IMR-90 (cell line): ENCODE measurements at regions not wholly inside any gene's neighbourhood (a gene's known extent, or its start where the extent isn't known, plus 50 kb on each side); places are given as distances from the start of the nearest gene placed in this dataset.
A peak's percentile ranks its signal among the peaks of the same experiment; 100 is the strongest.

ENCODE experiments used
- ATAC-seq: fragments of 200-7000 bp; cut with Tn5 transposase; 2 replicates; pipeline ENCODE4 v1.9.1; 2020; ENCODE audit warnings: low read depth, mild to moderate bottlenecking, moderate library complexity
- BruUV-seq: library from RNA; stranded (reverse); fragments of 400-500 nt; replicated peaks from 2 replicates; lab custom pipeline; 2021; lab: Mats Ljungman, UMichigan
- CTCF ChIA-PET: fragments of 300-600 bp; formaldehyde crosslinking; extraction: SDS; loops from one replicate; lab custom pipeline; 2021; ENCODE audit warnings: antibody characterized with exemption; lab: Yijun Ruan, JAX
- POLR2A ChIA-PET: fragments of 300-600 bp; sonication (Branson Sonifier 250); formaldehyde crosslinking; loops from one replicate; lab custom pipeline; 2022; ENCODE audit warnings: antibody characterized with exemption; ENCODE audit not compliant: unreplicated experiment; lab: Charles Lee
- DNase-seq: peaks from one replicate; pipeline ENCODE4 v3.0.0; 2013
- H2AFZ ChIP-seq: replicated peaks from 2 replicates; pipeline ENCODE3; 2013; ENCODE audit warnings: low read length, mild to moderate bottlenecking; ENCODE audit not compliant: poor library complexity
- H2AK5ac ChIP-seq: 2 replicates; pipeline ENCODE4 v1.6.1; 2013; ENCODE audit warnings: low read depth, low read length, inconsistent platforms
- H2AK9ac ChIP-seq: replicated peaks from 2 replicates; pipeline ENCODE3; 2013; ENCODE audit warnings: mild to moderate bottlenecking, low read depth, low read length, moderate library complexity; ENCODE audit not compliant: poor library complexity
- H2BK120ac ChIP-seq: 2 replicates; pipeline ENCODE4 v1.6.1; 2013; ENCODE audit warnings: low read depth, low read length, inconsistent platforms
- H2BK15ac ChIP-seq: 3 replicates; pipeline ENCODE4 v1.6.1; 2013; ENCODE audit warnings: low read depth, low read length, inconsistent platforms
- H2BK20ac ChIP-seq: 2 replicates; pipeline ENCODE4 v1.6.1; 2013; ENCODE audit warnings: low read depth, mild to moderate bottlenecking, inconsistent platforms, low read length, moderate library complexity
- H2BK5ac ChIP-seq: 2 replicates; pipeline ENCODE4 v1.6.1; 2013; ENCODE audit warnings: mild to moderate bottlenecking, low read depth, low read length, inconsistent platforms; ENCODE audit not compliant: poor library complexity, severe bottlenecking
- H3K14ac ChIP-seq: replicated peaks from 2 replicates; pipeline ENCODE4 v1.6.1; 2013; ENCODE audit warnings: low read depth, low read length, inconsistent platforms
- H3K18ac ChIP-seq: 2 replicates; pipeline ENCODE4 v1.6.1; 2013; ENCODE audit warnings: low read depth, low read length, control low read depth
- H3K23ac ChIP-seq: 2 replicates; pipeline ENCODE4 v1.6.1; 2013; ENCODE audit warnings: low read depth, low read length, inconsistent platforms
- H3K27ac ChIP-seq: 2 replicates; pipeline ENCODE4 v1.5.1; 2013; ENCODE audit warnings: mild to moderate bottlenecking, control low read depth, low read length; ENCODE audit not compliant: insufficient read depth
- H3K27me3 ChIP-seq: 2 replicates; pipeline ENCODE4 v1.6.1; 2013; ENCODE audit warnings: low read length; ENCODE audit not compliant: control insufficient read depth, insufficient read depth
- H3K36me3 ChIP-seq: 2 replicates; pipeline ENCODE4 v1.6.1; 2013; ENCODE audit warnings: low read length, mixed read lengths; ENCODE audit not compliant: control insufficient read depth, insufficient read depth
- H3K4ac ChIP-seq: 2 replicates; pipeline ENCODE4 v1.6.1; 2013; ENCODE audit warnings: low read depth, low read length, inconsistent platforms
- H3K4me1 ChIP-seq: 2 replicates; pipeline ENCODE4 v1.6.1; 2013; ENCODE audit warnings: low read length, mixed read lengths; ENCODE audit not compliant: control insufficient read depth, insufficient read depth
- H3K4me2 ChIP-seq: 2 replicates; pipeline ENCODE4 v1.6.1; 2013; ENCODE audit warnings: low read depth, mild to moderate bottlenecking, control low read depth, low read length, moderate library complexity
- H3K4me3 ChIP-seq: 2 replicates; pipeline ENCODE4 v1.5.1; 2013; ENCODE audit warnings: low read depth, mild to moderate bottlenecking, control low read depth, low read length, moderate library complexity; ENCODE audit not compliant: insufficient read depth
- H3K56ac ChIP-seq: 2 replicates; pipeline ENCODE4 v1.6.1; 2013; ENCODE audit warnings: low read length, inconsistent platforms; ENCODE audit not compliant: insufficient read depth; ENCODE audit errors: extremely low read depth
- H3K79me1 ChIP-seq, 2 experiments: 2 replicates each; pipeline ENCODE4 v1.6.1; 2013; ENCODE audit warnings: low read length in 2 of 2, inconsistent platforms in 1 of 2, low read depth in 1 of 2
- H3K9ac ChIP-seq: 2 replicates; pipeline ENCODE4 v1.6.1; 2013; ENCODE audit warnings: low read depth, low read length, control low read depth
- H3K9me1 ChIP-seq: 2 replicates; pipeline ENCODE4 v1.6.1; 2013; ENCODE audit warnings: low read length, inconsistent platforms; ENCODE audit not compliant: insufficient read depth
- H3K9me3 ChIP-seq: 2 replicates; pipeline ENCODE4 v1.6.1; 2013; ENCODE audit warnings: low read length; ENCODE audit not compliant: control insufficient read depth, insufficient read depth
- H4K20me1 ChIP-seq: 2 replicates; pipeline ENCODE4 v1.6.1; 2013; ENCODE audit warnings: low read length, inconsistent platforms; ENCODE audit not compliant: insufficient read depth
- H4K5ac ChIP-seq: 2 replicates; pipeline ENCODE4 v1.6.1; 2013; ENCODE audit warnings: mild to moderate bottlenecking, low read depth, low read length, control low read depth
- H4K8ac ChIP-seq, 2 experiments: 2 replicates each; pipeline ENCODE4 v1.6.1; 2013; ENCODE audit warnings: low read depth in 2 of 2, low read length in 2 of 2, control low read depth in 1 of 2, inconsistent platforms in 1 of 2
- H4K91ac ChIP-seq: 2 replicates; pipeline ENCODE4 v1.6.1; 2013; ENCODE audit warnings: low read depth, low read length, inconsistent platforms; ENCODE audit not compliant: insufficient read depth
- CEBPB ChIP-seq: IDR thresholded peaks from 2 replicates; pipeline ENCODE4 v1.6.1; 2012; ENCODE audit warnings: low read depth, low read length, improper control_type of control experiment
- CHD1 ChIP-seq: IDR thresholded peaks from 2 replicates; pipeline ENCODE4 v1.6.1; 2012; ENCODE audit warnings: low read depth, low read length, improper control_type of control experiment
- FOS ChIP-seq: fragments of 150-350 bp; IDR thresholded peaks from 2 replicates; pipeline ENCODE4 v1.6.1; 2016; ENCODE audit warnings: low read depth, low read length
- NFE2L2 ChIP-seq: fragments of 150-350 bp; IDR thresholded peaks from 2 replicates; pipeline ENCODE4 v1.6.1; 2016; ENCODE audit warnings: low read depth, mild to moderate bottlenecking, low read length
- RFX5 ChIP-seq: IDR thresholded peaks from 2 replicates; pipeline ENCODE4 v1.8.0; 2012; ENCODE audit warnings: low read depth, mild to moderate bottlenecking, low read length, moderate library complexity
- WGBS, 2 experiments: methylation state at CpG; one replicate each; pipeline versions ENCODE4 v1.1.5 to v1.1.7; 2013; ENCODE audit warnings: missing lambda C conversion rate in 2 of 2; ENCODE audit not compliant: insufficient read length in 1 of 2; ENCODE audit errors: extremely low coverage in 2 of 2; 5-methylcytosine and 5-hydroxymethylcytosine counted together
- dilution Hi-C: fragments of 300-500 bp; cut with HindIII; formaldehyde crosslinking; loops from one replicate; pipeline ENCODE4 v1.14.3; 2018; ENCODE audit warnings: low sequenced_read_pairs; ENCODE audit not compliant: unreplicated experiment
- in situ Hi-C: fragments of 300-500 bp; cut with MboI; formaldehyde crosslinking; loops from 3 replicates; pipeline ENCODE4 v1.14.3; 2019; ENCODE audit warnings: low sequenced_read_pairs, inconsistent platforms, mixed read lengths
- intact Hi-C: fragments of 100-400 bp; cut with micrococcal nuclease; formaldehyde crosslinking; loops from 2 replicates; pipeline ENCODE4 v1.10.0; 2022
- TF ChIP-seq, protein P1 (sequence below): conservative IDR thresholded peaks from 2 replicates; pipeline ENCODE4 v1.5.1; 2012; ENCODE audit warnings: mild to moderate bottlenecking, low read depth, low read length, improper control_type of control experiment

DNA sequence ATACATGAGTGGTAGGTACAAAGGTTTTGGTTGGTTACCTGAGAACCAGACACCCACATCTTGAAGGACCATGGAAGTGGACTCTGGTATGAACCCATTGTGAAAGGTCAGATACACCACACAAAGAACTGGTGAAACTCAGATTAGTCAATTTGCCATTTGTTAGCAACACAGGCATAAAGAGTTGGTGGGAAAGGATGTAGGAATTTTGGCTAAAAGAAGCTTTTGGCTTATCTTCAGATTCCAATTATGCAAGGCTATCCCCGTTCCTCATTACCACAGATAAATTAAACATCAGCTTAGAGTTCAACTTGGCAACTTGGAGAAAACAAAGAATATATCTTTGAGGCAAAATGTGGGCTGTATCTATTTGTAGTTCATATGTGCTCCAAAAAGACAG, 87.0 kb upstream of the IRF2BP2 start:
- Histone ChIP-seq H3K18ac (no peak overlapping the region), H3K56ac (no peak overlapping the region), H3K4me1 (peaks cover 11% of the 10 kb centered on the region), H2BK5ac (no peak overlapping the region), H4K8ac (no peak overlapping the region), H3K36me3 (no peaks in the 10 kb centered on the region), H2BK15ac (peak overlapping the region; percentile 82; the same call in 1 of the 3 replicates), H3K27me3 (no peaks in the 10 kb centered on the region), H3K4ac (no peak overlapping the region), H3K27ac (no peak overlapping the region), H3K79me1 (no peaks in the 10 kb centered on the region), H3K14ac (no peak overlapping the region), H2AK9ac (no peak overlapping the region), H2AK5ac (peak overlapping the region; percentile 49; the same call in 1 of the 2 replicates), H4K20me1 (no peaks in the 10 kb centered on the region), H4K5ac (no peak overlapping the region), H3K23ac (no peak overlapping the region), H3K4me2 (no peak overlapping the region), H4K91ac (no peak overlapping the region), H2AFZ (no peak overlapping the region), H2BK20ac (no peak overlapping the region), H3K9ac (no peak overlapping the region), H3K9me3 (no peaks in the 10 kb centered on the region), H3K4me3 (no peak overlapping the region), H3K9me1 (peaks cover 9% of the 10 kb centered on the region; the same call in 1 of the 2 replicates), H2BK120ac (no peak overlapping the region)
- in situ Hi-C loops (no loop called here), intact Hi-C loops (no loop called here), dilution Hi-C loops (no loop called here)
- no CpG with 5 or more reads among the region's 1 CpG for WGBS, 2 experiments
- TF ChIP-seq RFX5 (no peak), NFE2L2 (no peak), CHD1 (no peak), FOS (no peak), CEBPB (no peak)
- TF ChIP-seq, protein P1, sequence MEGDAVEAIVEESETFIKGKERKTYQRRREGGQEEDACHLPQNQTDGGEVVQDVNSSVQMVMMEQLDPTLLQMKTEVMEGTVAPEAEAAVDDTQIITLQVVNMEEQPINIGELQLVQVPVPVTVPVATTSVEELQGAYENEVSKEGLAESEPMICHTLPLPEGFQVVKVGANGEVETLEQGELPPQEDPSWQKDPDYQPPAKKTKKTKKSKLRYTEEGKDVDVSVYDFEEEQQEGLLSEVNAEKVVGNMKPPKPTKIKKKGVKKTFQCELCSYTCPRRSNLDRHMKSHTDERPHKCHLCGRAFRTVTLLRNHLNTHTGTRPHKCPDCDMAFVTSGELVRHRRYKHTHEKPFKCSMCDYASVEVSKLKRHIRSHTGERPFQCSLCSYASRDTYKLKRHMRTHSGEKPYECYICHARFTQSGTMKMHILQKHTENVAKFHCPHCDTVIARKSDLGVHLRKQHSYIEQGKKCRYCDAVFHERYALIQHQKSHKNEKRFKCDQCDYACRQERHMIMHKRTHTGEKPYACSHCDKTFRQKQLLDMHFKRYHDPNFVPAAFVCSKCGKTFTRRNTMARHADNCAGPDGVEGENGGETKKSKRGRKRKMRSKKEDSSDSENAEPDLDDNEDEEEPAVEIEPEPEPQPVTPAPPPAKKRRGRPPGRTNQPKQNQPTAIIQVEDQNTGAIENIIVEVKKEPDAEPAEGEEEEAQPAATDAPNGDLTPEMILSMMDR, result no peak
- peak; percentile 66 for DNase-seq
- ATAC-seq, result peak; percentile 13
- ChIA-PET POLR2A (no interaction called here), CTCF (interaction anchor here (0.6 to 0.8 kb wide), 2 partner anchors 21 to 184 kb away, joined by 3 to 6 read pairs; no protein-coding TSS in a partner anchor)
- no TSS peak for BruUV-seq
